Stomach smooth muscle (tissue), 2 donors: ENCODE measurements at regions not wholly inside any gene's neighbourhood (a gene's known extent, or its start where the extent isn't known, plus 50 kb on each side); places are given as distances from the start of the nearest gene placed in this dataset.

Experiments used
- H3K27ac ChIP-seq: one replicate; pipeline ENCODE4 v1.7.0; 2013; ENCODE audit warnings: mild to moderate bottlenecking, low read length, inconsistent platforms
- H3K27me3 ChIP-seq, 2 donors: one replicate each; pipeline ENCODE4 v1.7.0; 2013; ENCODE audit warnings: low read length in 2 of 2; ENCODE audit not compliant: insufficient read depth in 2 of 2, control insufficient read depth in 1 of 2
- H3K36me3 ChIP-seq, 2 donors: one replicate each; pipeline ENCODE4 v1.7.0; 2013; ENCODE audit warnings: low read length in 2 of 2; ENCODE audit not compliant: control insufficient read depth in 2 of 2, insufficient read depth in 2 of 2
- H3K4me1 ChIP-seq: one replicate; pipeline ENCODE4 v1.7.0; 2013; ENCODE audit warnings: low read length; ENCODE audit not compliant: control insufficient read depth, insufficient read depth
- H3K4me3 ChIP-seq, 2 donors: one replicate each; pipeline ENCODE4 v1.7.0; 2013; ENCODE audit warnings: low read length in 2 of 2
- H3K9ac ChIP-seq, 2 donors: one replicate each; pipeline ENCODE4 v1.7.0; 2013; ENCODE audit warnings: low read length in 2 of 2, mild to moderate bottlenecking in 1 of 2
- H3K9me3 ChIP-seq, 2 donors: one replicate each; pipeline ENCODE4 v1.7.0; 2013; ENCODE audit warnings: low read length in 2 of 2; ENCODE audit not compliant: control insufficient read depth in 2 of 2
- donor health status: healthy.
- donor health status: Pancreatic carcinoma.

DNA sequence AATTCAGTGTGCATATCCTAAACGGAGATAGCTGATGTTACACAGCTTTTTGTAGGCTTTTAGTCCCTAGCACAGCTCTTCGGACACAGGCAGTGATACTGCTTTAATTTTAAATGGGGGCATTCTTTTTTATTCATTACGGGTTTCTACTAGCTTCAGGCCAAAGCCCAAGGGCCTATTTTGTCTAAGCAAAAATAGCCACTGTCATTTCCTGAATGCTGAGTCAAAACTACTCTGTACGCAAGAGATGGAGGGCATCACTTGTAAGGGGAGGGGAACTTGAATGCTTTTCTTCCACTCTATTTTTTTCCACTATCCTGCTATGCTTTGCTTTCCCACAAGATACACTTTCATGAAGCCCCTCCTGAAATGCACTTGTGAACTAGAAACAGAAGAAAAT, 360.7 kb downstream of the PMP22 start:
- Histone ChIP-seq H3K9ac (no peak overlapping the region), H3K4me1 (no peaks in the 10 kb centered on the region), H3K27ac (no peak overlapping the region), H3K27me3 (no peaks in the 10 kb centered on the region), H3K9me3 (no peaks in the 10 kb centered on the region), H3K4me3 (no peak overlapping the region), H3K36me3 (no peaks in the 10 kb centered on the region)

DNA sequence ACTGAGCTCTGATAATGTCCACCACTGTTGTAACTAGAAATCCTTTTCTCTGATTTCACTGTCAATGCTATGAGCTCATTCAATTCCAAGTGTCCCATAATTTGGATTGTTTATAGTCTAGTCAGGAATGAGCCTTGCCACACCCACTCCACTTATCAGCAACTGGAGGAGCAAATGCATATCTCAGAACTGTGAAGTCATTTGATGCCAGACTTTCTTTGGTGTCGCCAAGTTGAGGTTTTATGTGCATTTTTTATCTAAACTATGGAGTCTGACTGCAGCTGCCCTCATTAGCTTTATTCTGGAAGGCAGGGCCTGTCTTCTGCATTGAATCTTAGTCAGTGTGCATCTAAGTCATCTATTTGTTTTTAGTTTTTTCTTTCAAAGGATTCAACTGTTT, 361.3 kb downstream of the PMP22 start:
- Histone ChIP-seq H3K4me3 (no peak overlapping the region), H3K27me3 (no peaks in the 10 kb centered on the region), H3K9ac (no peak overlapping the region), H3K27ac (no peak overlapping the region), H3K9me3 (no peaks in the 10 kb centered on the region), H3K36me3 (no peaks in the 10 kb centered on the region), H3K4me1 (no peaks in the 10 kb centered on the region)

DNA sequence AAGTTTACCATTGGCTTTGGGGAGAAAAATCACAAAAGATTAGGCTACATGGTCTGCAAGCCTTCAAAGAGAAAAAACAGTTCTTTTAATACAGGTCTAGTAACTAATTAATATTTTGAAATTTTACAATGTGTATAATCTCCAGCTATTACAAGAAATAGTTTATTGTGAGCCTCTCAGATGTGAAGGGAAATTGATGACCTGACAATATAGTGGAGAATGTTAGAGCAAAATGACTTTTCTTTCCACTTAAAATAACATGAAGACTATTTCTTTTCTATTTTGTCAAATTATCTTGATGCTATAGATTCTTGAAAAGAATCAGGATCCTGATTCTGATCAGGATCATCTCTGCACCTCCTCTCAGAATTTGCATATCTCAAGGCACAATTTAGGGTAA, 362.3 kb downstream of the PMP22 start:
- no peaks in the 10 kb centered on the region for H3K27me3 ChIP-seq
- no peak overlapping the region for H3K27ac ChIP-seq
- H3K4me3 ChIP-seq, result no peak overlapping the region
- no peaks in the 10 kb centered on the region for H3K36me3 ChIP-seq
- no peak overlapping the region for H3K9ac ChIP-seq
- H3K4me1 ChIP-seq, result no peaks in the 10 kb centered on the region
- H3K9me3 ChIP-seq, result no peaks in the 10 kb centered on the region

DNA sequence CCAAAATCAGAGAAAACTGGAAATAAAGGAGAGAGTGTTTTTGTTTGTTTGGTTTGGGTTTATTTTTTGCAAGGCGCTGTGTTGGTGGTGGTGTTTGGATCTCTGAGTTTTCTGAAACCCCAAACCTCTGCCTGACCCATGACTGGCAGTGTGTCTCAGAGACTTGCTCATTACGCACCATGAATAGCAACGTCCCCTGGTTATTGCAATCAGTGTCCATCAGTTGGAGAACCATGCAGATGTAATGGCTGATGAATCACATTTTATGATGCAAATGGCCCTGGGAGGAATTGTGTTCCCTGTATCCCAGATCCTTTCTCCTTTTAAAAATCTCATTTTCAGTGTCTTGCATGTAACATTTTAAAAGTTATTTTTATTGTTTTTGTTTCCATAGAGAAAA, 362.8 kb downstream of the PMP22 start:
- no peak overlapping the region for H3K27ac ChIP-seq
- no peaks in the 10 kb centered on the region for H3K27me3 ChIP-seq
- no peaks in the 10 kb centered on the region for H3K9me3 ChIP-seq
- no peak overlapping the region for H3K9ac ChIP-seq
- H3K4me3 ChIP-seq, result no peak overlapping the region
- H3K36me3 ChIP-seq, result no peaks in the 10 kb centered on the region
- no peaks in the 10 kb centered on the region for H3K4me1 ChIP-seq

DNA sequence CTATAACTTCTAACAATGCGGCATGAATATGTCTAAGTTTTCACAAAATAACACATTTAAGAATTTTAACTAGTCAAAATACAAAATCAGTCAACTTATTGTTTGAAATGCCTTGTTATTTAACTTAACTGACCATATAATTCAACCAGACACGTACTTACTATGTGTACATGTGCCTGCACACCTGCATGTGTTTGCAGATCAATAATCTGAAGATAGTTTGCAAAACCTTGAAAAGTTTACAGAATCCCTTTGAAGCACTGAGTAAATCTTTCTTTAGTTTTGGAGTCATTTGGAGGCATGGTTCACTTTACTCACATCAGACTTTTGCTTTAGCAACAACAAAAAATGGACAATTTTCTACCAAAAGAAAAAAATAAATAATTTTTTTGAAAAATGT, 363.8 kb downstream of the PMP22 start:
- Histone ChIP-seq H3K4me1 (no peaks in the 10 kb centered on the region), H3K36me3 (no peaks in the 10 kb centered on the region), H3K4me3 (no peak overlapping the region), H3K9me3 (no peaks in the 10 kb centered on the region), H3K27me3 (no peaks in the 10 kb centered on the region), H3K9ac (no peak overlapping the region), H3K27ac (no peak overlapping the region)

DNA sequence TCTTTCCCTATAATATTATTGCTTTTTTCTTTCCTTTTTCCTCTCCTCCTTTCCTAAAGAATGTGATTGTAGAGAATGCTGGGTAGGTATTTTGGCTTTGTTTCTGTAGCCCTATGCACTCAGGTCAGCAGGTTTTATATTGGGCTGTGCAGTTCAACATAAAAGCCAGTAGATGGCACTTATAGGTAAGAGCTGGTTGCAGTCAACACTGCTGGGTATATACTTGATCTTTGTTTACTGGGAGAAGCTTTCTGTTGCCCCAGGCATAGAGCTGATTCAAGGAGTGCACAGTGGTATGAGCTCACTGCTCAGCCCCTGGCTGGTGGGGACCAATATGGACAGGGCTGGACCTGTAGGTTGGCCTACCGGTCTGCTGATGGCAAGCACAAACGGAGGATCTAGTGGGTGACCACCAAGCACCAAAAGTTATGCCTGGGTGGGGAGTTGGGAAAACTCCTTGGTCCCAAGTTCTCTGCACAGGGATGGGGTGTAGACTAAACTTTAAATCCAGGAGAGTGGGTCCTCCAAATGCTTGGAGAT, 378.9 kb downstream of the PMP22 start:
- peaks cover 5 to 15% of the 10 kb centered on the region in 2 donors for H3K9me3 ChIP-seq
- H3K27me3 ChIP-seq, result no peaks in the 10 kb centered on the region
- no peaks in the 10 kb centered on the region for H3K36me3 ChIP-seq
- H3K4me1 ChIP-seq, result no peaks in the 10 kb centered on the region
- H3K9ac ChIP-seq, result no peak overlapping the region
- H3K27ac ChIP-seq, result no peak overlapping the region
- H3K4me3 ChIP-seq, result no peak overlapping the region

DNA sequence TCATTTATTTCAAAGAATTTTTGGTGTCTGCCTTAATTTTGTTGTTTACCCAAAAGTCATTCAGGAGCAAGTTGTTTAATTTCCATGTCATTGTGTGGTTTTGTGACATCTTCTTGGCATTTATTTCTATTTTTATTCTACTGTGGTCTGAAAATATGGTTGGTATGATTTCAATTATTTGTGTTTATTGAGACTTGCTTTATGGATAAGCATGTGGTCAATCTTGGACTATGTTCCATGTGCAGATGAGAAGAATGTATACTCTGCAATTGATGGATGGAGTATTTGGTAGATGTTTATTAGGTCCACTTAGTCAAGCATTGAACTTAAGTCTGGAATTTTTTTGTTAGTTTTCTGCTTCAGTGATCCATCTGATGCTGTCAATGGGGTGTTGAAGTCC, 383.0 kb downstream of the PMP22 start:
- H3K9me3 ChIP-seq, result peaks cover 5 to 13% of the 10 kb centered on the region in 2 donors
- H3K4me1 ChIP-seq, result no peaks in the 10 kb centered on the region
- no peaks in the 10 kb centered on the region for H3K27me3 ChIP-seq
- H3K36me3 ChIP-seq, result no peaks in the 10 kb centered on the region
- no peak overlapping the region for H3K4me3 ChIP-seq
- no peak overlapping the region for H3K27ac ChIP-seq
- H3K9ac ChIP-seq, result no peak overlapping the region

DNA sequence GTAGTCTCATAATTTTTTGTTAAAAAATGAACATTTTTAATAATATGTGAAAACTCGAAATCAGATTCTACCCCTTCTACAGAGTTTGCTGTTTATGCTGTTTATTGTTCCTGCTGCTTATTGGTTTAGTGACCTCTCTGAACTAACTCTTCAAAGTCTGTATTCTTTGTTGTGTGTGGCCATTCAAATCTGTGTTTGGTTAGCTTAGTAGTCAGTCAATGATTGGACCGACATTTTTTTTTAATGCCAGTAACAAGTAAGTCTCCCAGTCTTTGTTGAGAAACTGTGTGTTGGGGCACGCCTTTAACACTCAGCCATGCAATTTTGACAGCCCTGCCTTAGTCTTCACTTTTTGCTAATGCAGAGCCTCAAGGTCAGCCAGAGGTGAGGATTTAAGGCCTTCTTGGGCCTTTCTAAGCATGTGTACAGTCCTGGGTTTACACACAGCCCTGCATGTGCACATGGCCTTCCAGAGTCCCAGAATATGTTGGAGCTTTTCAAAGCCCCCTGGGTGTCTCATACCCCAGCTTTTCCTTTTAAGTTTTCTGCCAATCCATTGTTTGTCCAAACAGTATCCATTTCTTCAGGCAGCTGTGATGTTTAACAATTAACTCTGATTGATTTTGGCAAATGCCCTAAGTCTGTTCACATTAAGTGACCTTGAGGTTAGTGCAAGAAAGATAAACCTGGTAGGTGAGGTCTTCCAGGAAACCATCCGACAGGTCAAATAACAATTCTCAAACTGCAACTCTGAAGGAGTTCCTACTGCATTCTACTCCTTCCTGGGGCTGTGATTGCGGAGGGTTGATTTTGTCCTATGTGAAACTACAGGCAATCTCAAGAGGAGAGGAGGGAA, 389.3 kb downstream of the PMP22 start:
- no peaks in the 10 kb centered on the region for H3K4me1 ChIP-seq
- no peaks in the 10 kb centered on the region for H3K9me3 ChIP-seq
- no peak overlapping the region for H3K27ac ChIP-seq
- H3K9ac ChIP-seq, result no peak overlapping the region
- no peaks in the 10 kb centered on the region for H3K27me3 ChIP-seq
- H3K36me3 ChIP-seq, result no peaks in the 10 kb centered on the region
- no peak overlapping the region for H3K4me3 ChIP-seq

DNA sequence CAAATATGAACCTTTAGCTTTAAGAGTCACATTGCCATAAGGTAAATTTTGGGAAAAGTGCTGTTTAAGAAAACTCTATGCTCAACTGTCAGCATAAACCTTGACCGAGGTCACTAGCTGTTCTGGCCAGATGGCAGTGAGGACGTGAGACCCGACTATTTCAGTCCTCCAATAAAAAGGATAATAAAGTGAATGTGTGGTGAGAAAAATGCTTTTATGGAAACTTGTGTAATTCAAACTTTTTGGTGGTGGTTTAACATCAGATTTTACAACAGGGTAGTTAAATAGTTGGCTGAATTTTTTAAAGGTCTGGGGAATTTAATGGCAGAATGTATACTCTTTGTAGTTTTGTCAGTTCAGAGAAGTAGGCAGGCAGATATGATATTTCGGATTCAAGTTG, 391.1 kb downstream of the PMP22 start:
- H3K27ac ChIP-seq, result no peak overlapping the region
- H3K4me3 ChIP-seq, result no peak overlapping the region
- no peaks in the 10 kb centered on the region for H3K9me3 ChIP-seq
- no peaks in the 10 kb centered on the region for H3K4me1 ChIP-seq
- H3K36me3 ChIP-seq, result no peaks in the 10 kb centered on the region
- H3K9ac ChIP-seq, result no peak overlapping the region
- H3K27me3 ChIP-seq, result no peaks in the 10 kb centered on the region

DNA sequence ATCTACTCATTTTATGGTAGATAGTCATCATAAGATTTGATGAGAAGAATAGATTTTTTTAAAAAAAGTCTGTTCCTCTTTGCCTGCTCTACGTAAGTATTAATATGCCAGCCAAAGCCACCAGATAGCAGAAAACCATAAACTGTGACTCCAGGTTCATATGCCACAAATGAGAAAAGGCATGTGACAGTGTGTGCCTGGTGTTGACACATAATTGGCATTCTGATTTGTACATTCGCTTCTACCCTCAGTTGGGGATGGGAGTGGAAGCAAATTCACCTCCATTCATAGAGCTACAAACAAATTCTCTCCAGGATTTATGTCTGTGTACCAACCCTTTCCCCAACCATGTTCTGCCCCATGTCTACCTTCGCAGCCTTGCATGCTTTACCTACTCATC, 391.6 kb downstream of the PMP22 start:
- H3K36me3 ChIP-seq, result no peaks in the 10 kb centered on the region
- no peaks in the 10 kb centered on the region for H3K4me1 ChIP-seq
- H3K9me3 ChIP-seq, result no peaks in the 10 kb centered on the region
- H3K27ac ChIP-seq, result no peak overlapping the region
- H3K27me3 ChIP-seq, result no peaks in the 10 kb centered on the region
- H3K4me3 ChIP-seq, result no peak overlapping the region
- H3K9ac ChIP-seq, result no peak overlapping the region

DNA sequence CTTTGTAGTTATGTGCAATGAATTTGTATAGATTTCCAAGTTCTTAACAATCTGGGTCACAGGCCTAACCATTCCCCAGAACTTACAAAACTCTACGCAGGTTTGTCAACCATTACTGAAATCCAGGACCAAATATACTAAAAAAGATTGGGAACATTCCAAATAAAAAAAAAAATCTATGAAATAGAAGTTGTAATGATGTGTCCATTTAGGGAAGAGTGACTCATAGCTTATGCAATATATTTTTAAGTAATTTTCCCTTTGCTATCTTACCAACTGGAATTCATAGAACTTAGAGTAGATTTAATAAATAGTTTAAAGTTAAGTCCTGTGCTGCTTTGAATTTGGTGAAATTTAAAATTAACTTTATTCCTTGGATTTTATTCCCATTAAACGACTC, 393.2 kb downstream of the PMP22 start:
- H3K9me3 ChIP-seq, result no peaks in the 10 kb centered on the region
- H3K4me1 ChIP-seq, result no peaks in the 10 kb centered on the region
- no peak overlapping the region for H3K4me3 ChIP-seq

More for the DNA sequence above, 393.2 kb downstream of the PMP22 start:
- Histone ChIP-seq H3K9ac (no peak overlapping the region), H3K36me3 (no peaks in the 10 kb centered on the region), H3K27ac (no peak overlapping the region), H3K27me3 (no peaks in the 10 kb centered on the region)
